ENCODE measurements at regions not wholly inside any gene's neighbourhood (a gene's known extent, or its start where the extent isn't known, plus 50 kb on each side); places are given as distances from the start of the nearest gene placed in this dataset.

DNA sequence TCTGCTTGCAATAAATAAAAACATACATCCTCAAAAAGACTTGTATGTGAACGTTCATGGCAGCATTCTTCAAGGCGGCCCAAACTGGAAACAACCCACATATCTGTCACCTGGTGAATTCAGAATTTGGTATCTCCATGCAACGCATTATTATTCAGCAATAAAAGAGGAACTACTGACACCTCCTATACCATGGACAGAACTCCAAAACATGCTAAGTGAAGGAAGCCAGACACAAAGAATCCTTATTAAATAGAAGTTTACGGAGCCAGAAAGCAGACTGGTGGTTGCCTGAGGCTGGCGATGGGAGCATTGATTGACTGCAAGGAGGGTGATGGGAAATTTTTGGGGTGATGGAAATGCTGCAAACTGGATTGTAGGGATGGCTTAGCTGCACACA is 530.8 kb upstream of the DPP6 start:
- Histone ChIP-seq H3K4me1 (ENCODE audit: control insufficient read depth, insufficient read depth, low read length) (no peaks in the 10 kb centered on the region), H3K36me3 (ENCODE audit: control insufficient read depth, insufficient read depth, low read length) (no peaks in the 10 kb centered on the region), H3K27ac (ENCODE audit: low read length) (no peak overlapping the region), H3K9me3 (ENCODE audit: control insufficient read depth, insufficient read depth, low read depth, low read length) (no peaks in the 10 kb centered on the region), H3K4me3 (ENCODE audit: low read depth in 2 of 2, low read length in 2 of 2) (no peak overlapping the region), H3K27me3 (ENCODE audit: control insufficient read depth, insufficient read depth, low read length) (peaks cover 2% of the 10 kb centered on the region; the same call in 1 of the 2 replicates)
- in situ Hi-C loops (cut with HindIII; ENCODE audit: low pct_unique_long_range_greater_than_20kb, low sequenced_read_pairs) (no loop called here), intact Hi-C loops (cut with micrococcal nuclease; ENCODE audit: unreplicated experiment) (no loop called here)
- ChIA-PET POLR2A (no interaction called here), CTCF (no interaction called here)
- TF ChIP-seq, protein P1, sequence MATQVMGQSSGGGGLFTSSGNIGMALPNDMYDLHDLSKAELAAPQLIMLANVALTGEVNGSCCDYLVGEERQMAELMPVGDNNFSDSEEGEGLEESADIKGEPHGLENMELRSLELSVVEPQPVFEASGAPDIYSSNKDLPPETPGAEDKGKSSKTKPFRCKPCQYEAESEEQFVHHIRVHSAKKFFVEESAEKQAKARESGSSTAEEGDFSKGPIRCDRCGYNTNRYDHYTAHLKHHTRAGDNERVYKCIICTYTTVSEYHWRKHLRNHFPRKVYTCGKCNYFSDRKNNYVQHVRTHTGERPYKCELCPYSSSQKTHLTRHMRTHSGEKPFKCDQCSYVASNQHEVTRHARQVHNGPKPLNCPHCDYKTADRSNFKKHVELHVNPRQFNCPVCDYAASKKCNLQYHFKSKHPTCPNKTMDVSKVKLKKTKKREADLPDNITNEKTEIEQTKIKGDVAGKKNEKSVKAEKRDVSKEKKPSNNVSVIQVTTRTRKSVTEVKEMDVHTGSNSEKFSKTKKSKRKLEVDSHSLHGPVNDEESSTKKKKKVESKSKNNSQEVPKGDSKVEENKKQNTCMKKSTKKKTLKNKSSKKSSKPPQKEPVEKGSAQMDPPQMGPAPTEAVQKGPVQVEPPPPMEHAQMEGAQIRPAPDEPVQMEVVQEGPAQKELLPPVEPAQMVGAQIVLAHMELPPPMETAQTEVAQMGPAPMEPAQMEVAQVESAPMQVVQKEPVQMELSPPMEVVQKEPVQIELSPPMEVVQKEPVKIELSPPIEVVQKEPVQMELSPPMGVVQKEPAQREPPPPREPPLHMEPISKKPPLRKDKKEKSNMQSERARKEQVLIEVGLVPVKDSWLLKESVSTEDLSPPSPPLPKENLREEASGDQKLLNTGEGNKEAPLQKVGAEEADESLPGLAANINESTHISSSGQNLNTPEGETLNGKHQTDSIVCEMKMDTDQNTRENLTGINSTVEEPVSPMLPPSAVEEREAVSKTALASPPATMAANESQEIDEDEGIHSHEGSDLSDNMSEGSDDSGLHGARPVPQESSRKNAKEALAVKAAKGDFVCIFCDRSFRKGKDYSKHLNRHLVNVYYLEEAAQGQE (IDR thresholded peaks at IDR 0.05; ENCODE audit: insufficient read depth in 1 of 2, low read depth in 2 of 2, low read length in 1 of 2) = no peak
- TF ChIP-seq, protein P2, sequence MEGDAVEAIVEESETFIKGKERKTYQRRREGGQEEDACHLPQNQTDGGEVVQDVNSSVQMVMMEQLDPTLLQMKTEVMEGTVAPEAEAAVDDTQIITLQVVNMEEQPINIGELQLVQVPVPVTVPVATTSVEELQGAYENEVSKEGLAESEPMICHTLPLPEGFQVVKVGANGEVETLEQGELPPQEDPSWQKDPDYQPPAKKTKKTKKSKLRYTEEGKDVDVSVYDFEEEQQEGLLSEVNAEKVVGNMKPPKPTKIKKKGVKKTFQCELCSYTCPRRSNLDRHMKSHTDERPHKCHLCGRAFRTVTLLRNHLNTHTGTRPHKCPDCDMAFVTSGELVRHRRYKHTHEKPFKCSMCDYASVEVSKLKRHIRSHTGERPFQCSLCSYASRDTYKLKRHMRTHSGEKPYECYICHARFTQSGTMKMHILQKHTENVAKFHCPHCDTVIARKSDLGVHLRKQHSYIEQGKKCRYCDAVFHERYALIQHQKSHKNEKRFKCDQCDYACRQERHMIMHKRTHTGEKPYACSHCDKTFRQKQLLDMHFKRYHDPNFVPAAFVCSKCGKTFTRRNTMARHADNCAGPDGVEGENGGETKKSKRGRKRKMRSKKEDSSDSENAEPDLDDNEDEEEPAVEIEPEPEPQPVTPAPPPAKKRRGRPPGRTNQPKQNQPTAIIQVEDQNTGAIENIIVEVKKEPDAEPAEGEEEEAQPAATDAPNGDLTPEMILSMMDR (IDR thresholded peaks at IDR 0.05) = no peak
- TF ChIP-seq POLR2AphosphoS5 (IDR thresholded peaks at IDR 0.05; ENCODE audit: low read depth, low read length) = no peak
- TF ChIP-seq TCF7L2 (IDR thresholded peaks at IDR 0.05; ENCODE audit: low read depth, low read length) = no peak
- no peak for TF ChIP-seq SIN3A (IDR thresholded peaks at IDR 0.05; ENCODE audit: borderline replicate concordance, insufficient read depth, low read depth, low read length)
- BruUV-seq (replicated peaks) = no TSS peak
- DNase-seq (ENCODE audit: low read depth, low spot score) = no peak
- no peak for ATAC-seq

DNA sequence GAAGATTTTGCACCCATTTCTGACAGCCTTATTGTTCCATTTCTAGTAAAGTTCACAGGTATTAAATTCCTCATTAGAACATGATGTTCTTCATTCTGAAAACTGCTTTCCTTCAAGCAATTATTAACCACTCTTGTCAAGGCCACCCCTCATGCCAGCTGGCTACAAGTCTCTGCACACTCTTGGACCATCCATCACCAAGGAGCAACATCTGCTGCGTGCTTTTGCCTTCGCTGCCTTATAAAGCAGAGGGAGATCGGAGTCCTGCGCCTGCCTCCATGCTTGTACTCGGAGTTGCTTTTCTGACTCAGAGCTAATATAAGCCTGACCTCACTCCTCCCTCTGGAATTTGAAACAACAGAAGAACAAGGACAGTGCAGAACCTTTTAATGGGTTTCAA is 529.9 kb upstream of the DPP6 start:
- intact Hi-C loops (cut with micrococcal nuclease; ENCODE audit: unreplicated experiment) = no loop called here
- no TSS peak for BruUV-seq (replicated peaks)
- in situ Hi-C loops (cut with HindIII; ENCODE audit: low pct_unique_long_range_greater_than_20kb, low sequenced_read_pairs) = no loop called here
- H3K27ac ChIP-seq (ENCODE audit: low read length) = no peak overlapping the region
- ChIA-PET CTCF (no interaction called here), POLR2A (no interaction called here)
- TF ChIP-seq, protein P1 (IDR thresholded peaks at IDR 0.05; ENCODE audit: insufficient read depth in 1 of 2, low read depth in 2 of 2, low read length in 1 of 2) = no peak
- TF ChIP-seq POLR2AphosphoS5 (IDR thresholded peaks at IDR 0.05; ENCODE audit: low read depth, low read length) = no peak
- no peak for ATAC-seq
- peaks cover 2% of the 10 kb centered on the region; the same call in 1 of the 2 replicates for H3K27me3 ChIP-seq (ENCODE audit: control insufficient read depth, insufficient read depth, low read length)
- no peaks in the 10 kb centered on the region for H3K36me3 ChIP-seq (ENCODE audit: control insufficient read depth, insufficient read depth, low read length)
- H3K4me1 ChIP-seq (ENCODE audit: control insufficient read depth, insufficient read depth, low read length) = no peaks in the 10 kb centered on the region
- no peak for DNase-seq (ENCODE audit: low read depth, low spot score)
- no peak overlapping the region for H3K4me3 ChIP-seq (ENCODE audit: low read depth in 2 of 2, low read length in 2 of 2)
- no peaks in the 10 kb centered on the region for H3K9me3 ChIP-seq (ENCODE audit: control insufficient read depth, insufficient read depth, low read depth, low read length)
